NT2/D1 (cell line): ENCODE measurements at regions not wholly inside any gene's neighbourhood (a gene's known extent, or its start where the extent isn't known, plus 50 kb on each side); places are given as distances from the start of the nearest gene placed in this dataset.

ENCODE experiments used
- DNase-seq: peaks from one replicate; pipeline ENCODE4 v3.0.0-alpha.2; 2011; ENCODE audit warnings: low read depth, low spot score
- H3K27me3 ChIP-seq: 2 replicates; pipeline ENCODE4 v1.6.0; 2011; ENCODE audit warnings: mild to moderate bottlenecking; ENCODE audit not compliant: insufficient read length, insufficient read depth
- H3K36me3 ChIP-seq: 2 replicates; pipeline ENCODE4 v1.6.1; 2011; ENCODE audit warnings: mild to moderate bottlenecking, low read length, mixed read lengths; ENCODE audit not compliant: insufficient read depth, insufficient read length
- H3K4me1 ChIP-seq: 2 replicates; pipeline ENCODE4 v1.5.1; 2011; ENCODE audit not compliant: insufficient read depth, insufficient read length
- H3K4me3 ChIP-seq: 2 replicates; pipeline ENCODE4 v1.5.1; 2011; ENCODE audit warnings: low read depth; ENCODE audit not compliant: insufficient read length
- H3K9ac ChIP-seq: 2 replicates; pipeline ENCODE4 v1.6.0; 2011; ENCODE audit warnings: low read depth; ENCODE audit not compliant: insufficient read length
- H3K9me3 ChIP-seq: 2 replicates; pipeline ENCODE4 v1.5.1; 2011; ENCODE audit warnings: mild to moderate bottlenecking, low read length; ENCODE audit not compliant: insufficient read depth
- SUZ12 ChIP-seq: IDR thresholded peaks from 2 replicates; pipeline ENCODE4 v1.6.1; 2011; ENCODE audit not compliant: insufficient read length, insufficient read depth; ENCODE audit errors: extremely low read depth
- YY1 ChIP-seq: IDR thresholded peaks from 2 replicates; pipeline ENCODE4 v1.6.1; 2011; ENCODE audit not compliant: insufficient read length, insufficient read depth
- ZNF274 ChIP-seq: IDR thresholded peaks from 2 replicates; pipeline ENCODE4 v1.6.1; 2011; ENCODE audit warnings: mild to moderate bottlenecking, low read depth, low read length

GRCh38 chr5:107799306-107799705, 128.6 kb upstream of the EFNA5 start:
- TF ChIP-seq ZNF274 (no peak), YY1 (no peak), SUZ12 (no peak)
- H3K9ac ChIP-seq = no peak overlapping the region
- H3K9me3 ChIP-seq = no peaks in the 10 kb centered on the region
- no peaks in the 10 kb centered on the region for H3K36me3 ChIP-seq
- no peaks in the 10 kb centered on the region for H3K27me3 ChIP-seq
- no peak overlapping the region for H3K4me3 ChIP-seq
- no peak for DNase-seq
- H3K4me1 ChIP-seq = no peaks in the 10 kb centered on the region

GRCh38 chr5:107796797-107797196, 126.1 kb upstream of the EFNA5 start:
- no peaks in the 10 kb centered on the region for H3K36me3 ChIP-seq
- no peaks in the 10 kb centered on the region for H3K27me3 ChIP-seq
- H3K4me1 ChIP-seq = no peaks in the 10 kb centered on the region
- no peak for TF ChIP-seq ZNF274
- H3K9me3 ChIP-seq = no peaks in the 10 kb centered on the region
- no peak for DNase-seq
- no peak overlapping the region for H3K9ac ChIP-seq
- H3K4me3 ChIP-seq = no peak overlapping the region

GRCh38 chr5:107794741-107795140, 124.0 kb upstream of the EFNA5 start:
- DNase-seq = no peak
- no peak overlapping the region for H3K4me3 ChIP-seq
- no peaks in the 10 kb centered on the region for H3K36me3 ChIP-seq
- H3K9me3 ChIP-seq = no peaks in the 10 kb centered on the region
- TF ChIP-seq YY1 (no peak), ZNF274 (no peak), SUZ12 (no peak)
- no peak overlapping the region for H3K9ac ChIP-seq
- H3K27me3 ChIP-seq = no peaks in the 10 kb centered on the region
- no peaks in the 10 kb centered on the region for H3K4me1 ChIP-seq

- Histone ChIP-seq H3K36me3 (no peaks in the 10 kb centered on the region), H3K9me3 (no peaks in the 10 kb centered on the region), H3K9ac (no peak overlapping the region), H3K4me1 (no peaks in the 10 kb centered on the region), H3K27me3 (no peaks in the 10 kb centered on the region), H3K4me3 (no peak overlapping the region)
- no peak for DNase-seq
- TF ChIP-seq SUZ12 (no peak), YY1 (no peak), ZNF274 (no peak)
Measured at GRCh38 chr5:107792940-107793339, 122.2 kb upstream of the EFNA5 start.

- Histone ChIP-seq H3K4me1 (no peaks in the 10 kb centered on the region), H3K9ac (no peak overlapping the region), H3K9me3 (no peaks in the 10 kb centered on the region), H3K4me3 (no peak overlapping the region), H3K36me3 (no peaks in the 10 kb centered on the region), H3K27me3 (no peaks in the 10 kb centered on the region)
- TF ChIP-seq YY1 (no peak), ZNF274 (no peak), SUZ12 (no peak)
- DNase-seq = no peak
Measured at GRCh38 chr5:107790671-107791070, 119.9 kb upstream of the EFNA5 start.

GRCh38 chr5:107786424-107786823, 115.7 kb upstream of the EFNA5 start:
- TF ChIP-seq YY1 (no peak), ZNF274 (no peak), SUZ12 (no peak)
- Histone ChIP-seq H3K36me3 (no peaks in the 10 kb centered on the region), H3K9ac (no peak overlapping the region), H3K4me3 (no peak overlapping the region), H3K9me3 (0 out of 2 replicates have a peak, but pooled peaks cover 4% of the 10 kb centered on the region), H3K27me3 (no peaks in the 10 kb centered on the region), H3K4me1 (no peaks in the 10 kb centered on the region)
- no peak for DNase-seq

GRCh38 chr5:107783551-107783950, 112.8 kb upstream of the EFNA5 start:
- H3K9ac ChIP-seq = no peak overlapping the region
- TF ChIP-seq SUZ12 (no peak), YY1 (no peak), ZNF274 (no peak)
- H3K4me3 ChIP-seq = no peak overlapping the region
- no peaks in the 10 kb centered on the region for H3K36me3 ChIP-seq
- H3K27me3 ChIP-seq = no peaks in the 10 kb centered on the region
- H3K4me1 ChIP-seq = no peaks in the 10 kb centered on the region
- H3K9me3 ChIP-seq = peaks cover 9% of the 10 kb centered on the region; the same call in 1 of the 2 replicates
- DNase-seq = no peak

GRCh38 chr5:107782561-107783169, 111.9 kb upstream of the EFNA5 start:
- Histone ChIP-seq H3K9me3 (peaks cover 9% of the 10 kb centered on the region; the same call in 1 of the 2 replicates), H3K4me1 (no peaks in the 10 kb centered on the region), H3K27me3 (no peaks in the 10 kb centered on the region), H3K9ac (no peak overlapping the region), H3K36me3 (no peaks in the 10 kb centered on the region), H3K4me3 (no peak overlapping the region)
- TF ChIP-seq ZNF274 = no peak
- DNase-seq = no peak
